Upper lobe of left lung (tissue), 6 donors: ENCODE measurements at regions not wholly inside any gene's neighbourhood (a gene's known extent, or its start where the extent isn't known, plus 50 kb on each side); places are given as distances from the start of the nearest gene placed in this dataset.

Source experiments
- ATAC-seq, 2 donors: fragments of 200-7000 bp; cut with Tn5 transposase; one replicate each; pipeline ENCODE4 v1.9.1; 2022; ENCODE audit warnings: mild to moderate bottlenecking in 2 of 2, moderate library complexity in 2 of 2; ENCODE audit not compliant: low FRiP score in 2 of 2
- DNase-seq, 2 donors: peaks; one replicate each; pipeline ENCODE4 v3.0.0-alpha.2; 2019 to 2020
- H3K27ac ChIP-seq, 4 donors: fragments of 200-600 bp; sonication (generic); one replicate each; pipeline ENCODE4 v1.5.1; 2016 to 2019
- H3K27me3 ChIP-seq, 4 donors: fragments of 200-600 bp; sonication (generic); one replicate each; pipeline ENCODE4 v1.5.1; 2017 to 2019
- H3K36me3 ChIP-seq, 4 donors: fragments of 200-600 bp; sonication (generic); one replicate each; pipeline ENCODE4 v1.5.1; 2016 to 2019
- H3K4me1 ChIP-seq, 4 donors: fragments of 200-600 bp; sonication (generic); one replicate each; pipeline ENCODE4 v1.5.1; 2018 to 2019
- H3K4me3 ChIP-seq, 4 donors: fragments of 200-600 bp; sonication (generic); one replicate each; pipeline ENCODE4 v1.5.1; 2017 to 2019; ENCODE audit warnings: mild to moderate bottlenecking in 2 of 4, moderate library complexity in 1 of 4
- H3K9me3 ChIP-seq, 4 donors: fragments of 200-600 bp; sonication (generic); one replicate each; pipeline ENCODE4 v1.5.1; 2018 to 2019
- EP300 ChIP-seq, 4 donors: sonication (generic); formaldehyde crosslinking; IDR thresholded peaks; one replicate each; pipeline ENCODE4 v1.5.1; 2017; ENCODE audit warnings: antibody characterized with exemption in 4 of 4, control low read depth in 2 of 4
- POLR2A ChIP-seq, 4 donors: fragments of 450-650 bp; IDR thresholded peaks; one replicate each; pipeline ENCODE4 v1.5.1; 2016 to 2017; ENCODE audit warnings: antibody characterized with exemption in 4 of 4, mild to moderate bottlenecking in 2 of 4
- POLR2AphosphoS5 ChIP-seq, 2 donors: sonication (generic); formaldehyde crosslinking; IDR thresholded peaks; one replicate each; pipeline ENCODE4 v1.5.1; 2017; ENCODE audit warnings: antibody characterized with exemption in 2 of 2
- WGBS, 2 donors: methylation state at CpG; one replicate each; pipeline ENCODE4 v1.1.5; 2017 to 2018; 5-methylcytosine and 5-hydroxymethylcytosine counted together
- TF ChIP-seq, protein P1 (sequence below), 6 experiments: fragments of 450-650 bp in 4 of 6; fragments of 200-600 bp in 2 of 6; sonication (generic) in 2 of 6; IDR thresholded peaks; one replicate each; pipeline ENCODE4 v1.5.1; 2016 to 2019; ENCODE audit warnings: antibody characterized with exemption in 6 of 6
- donor health status: DM: no; HTN: no; CAD: no; lungs with moderate emphysema.
- donor health status: DM: no; HTN: yes; CAD: no; lungs with severe emphysema.

DNA sequence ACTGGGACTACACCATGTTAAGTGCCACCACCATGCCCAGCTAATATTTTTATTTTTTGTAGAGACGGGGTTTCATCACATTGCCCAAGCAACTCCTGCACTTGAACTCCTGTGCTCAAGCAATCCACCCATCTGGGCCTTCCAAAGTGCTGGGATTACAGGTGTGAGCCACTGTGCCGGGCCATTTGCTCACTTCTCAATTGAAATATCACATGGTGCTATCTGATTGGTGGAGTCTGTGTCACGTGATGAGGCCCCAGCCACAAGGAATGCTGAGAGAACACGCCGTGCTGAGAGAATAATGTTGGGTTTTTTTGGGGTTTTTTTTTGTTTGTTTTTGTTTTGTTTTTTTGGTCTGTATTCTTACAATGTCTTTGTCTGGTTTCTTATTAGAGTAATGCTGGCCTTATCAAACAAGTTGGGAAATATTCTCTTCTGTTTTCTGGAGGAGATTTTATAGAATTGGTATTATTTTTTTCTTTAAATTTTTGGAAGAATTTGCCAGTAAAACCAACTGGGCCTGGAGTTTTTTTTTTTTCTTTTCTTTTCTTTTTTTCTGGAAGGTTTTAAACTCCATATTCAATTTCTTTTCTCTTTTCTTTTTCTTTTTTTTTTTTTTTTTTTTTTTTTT, 183.2 kb upstream of the KCNG1 start:
- H3K36me3 ChIP-seq: no peaks in the 10 kb centered on the region
- WGBS, 2 donors: 83 to 85% methylated on average over 5 of the region's 5 CpGs
- DNase-seq (no peak), ATAC-seq (no peak)
- no peak overlapping the region for H3K27ac ChIP-seq
- no peaks in the 10 kb centered on the region for H3K4me1 ChIP-seq
- H3K27me3 ChIP-seq: no peaks in the 10 kb centered on the region
- no peaks in the 10 kb centered on the region for H3K9me3 ChIP-seq
- no peak overlapping the region for H3K4me3 ChIP-seq
- TF ChIP-seq, protein P1, sequence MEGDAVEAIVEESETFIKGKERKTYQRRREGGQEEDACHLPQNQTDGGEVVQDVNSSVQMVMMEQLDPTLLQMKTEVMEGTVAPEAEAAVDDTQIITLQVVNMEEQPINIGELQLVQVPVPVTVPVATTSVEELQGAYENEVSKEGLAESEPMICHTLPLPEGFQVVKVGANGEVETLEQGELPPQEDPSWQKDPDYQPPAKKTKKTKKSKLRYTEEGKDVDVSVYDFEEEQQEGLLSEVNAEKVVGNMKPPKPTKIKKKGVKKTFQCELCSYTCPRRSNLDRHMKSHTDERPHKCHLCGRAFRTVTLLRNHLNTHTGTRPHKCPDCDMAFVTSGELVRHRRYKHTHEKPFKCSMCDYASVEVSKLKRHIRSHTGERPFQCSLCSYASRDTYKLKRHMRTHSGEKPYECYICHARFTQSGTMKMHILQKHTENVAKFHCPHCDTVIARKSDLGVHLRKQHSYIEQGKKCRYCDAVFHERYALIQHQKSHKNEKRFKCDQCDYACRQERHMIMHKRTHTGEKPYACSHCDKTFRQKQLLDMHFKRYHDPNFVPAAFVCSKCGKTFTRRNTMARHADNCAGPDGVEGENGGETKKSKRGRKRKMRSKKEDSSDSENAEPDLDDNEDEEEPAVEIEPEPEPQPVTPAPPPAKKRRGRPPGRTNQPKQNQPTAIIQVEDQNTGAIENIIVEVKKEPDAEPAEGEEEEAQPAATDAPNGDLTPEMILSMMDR (IDR thresholded peaks at IDR 0.05): no peak
- TF ChIP-seq EP300 (IDR thresholded peaks at IDR 0.05) (no peak), POLR2AphosphoS5 (IDR thresholded peaks at IDR 0.05) (no peak), POLR2A (IDR thresholded peaks at IDR 0.05) (no peak)

DNA sequence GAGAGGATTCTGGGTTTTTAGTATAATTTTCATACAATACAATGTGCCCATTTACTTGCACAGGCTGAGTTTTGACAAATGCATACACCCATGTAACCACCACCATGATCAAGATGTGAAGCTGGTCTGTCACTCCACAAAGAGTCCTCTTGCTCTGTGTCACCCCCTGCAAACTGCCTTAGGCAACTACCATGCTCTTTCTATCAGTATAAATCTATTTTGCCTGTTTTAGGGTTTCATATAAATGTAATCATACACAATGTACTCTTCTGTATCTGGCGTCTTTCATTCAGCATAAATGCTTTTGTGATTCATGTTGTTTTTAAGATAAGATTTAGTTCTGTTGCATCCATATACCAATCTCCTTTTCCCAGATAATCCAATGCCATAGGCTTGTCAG, 181.9 kb upstream of the KCNG1 start:
- Histone ChIP-seq H3K27me3 (no peaks in the 10 kb centered on the region), H3K36me3 (no peaks in the 10 kb centered on the region), H3K4me1 (no peaks in the 10 kb centered on the region), H3K9me3 (no peaks in the 10 kb centered on the region), H3K27ac (no peak overlapping the region), H3K4me3 (no peak overlapping the region)
- TF ChIP-seq POLR2AphosphoS5 (IDR thresholded peaks at IDR 0.05): no peak
- TF ChIP-seq POLR2A (IDR thresholded peaks at IDR 0.05): no peak
- no peak for TF ChIP-seq EP300 (IDR thresholded peaks at IDR 0.05)
- TF ChIP-seq, protein P1 (IDR thresholded peaks at IDR 0.05): no peak
- DNase-seq (no peak), ATAC-seq (no peak)
- 63 to 66% methylated on average over 1 of the region's 1 CpG for WGBS, 2 donors

DNA sequence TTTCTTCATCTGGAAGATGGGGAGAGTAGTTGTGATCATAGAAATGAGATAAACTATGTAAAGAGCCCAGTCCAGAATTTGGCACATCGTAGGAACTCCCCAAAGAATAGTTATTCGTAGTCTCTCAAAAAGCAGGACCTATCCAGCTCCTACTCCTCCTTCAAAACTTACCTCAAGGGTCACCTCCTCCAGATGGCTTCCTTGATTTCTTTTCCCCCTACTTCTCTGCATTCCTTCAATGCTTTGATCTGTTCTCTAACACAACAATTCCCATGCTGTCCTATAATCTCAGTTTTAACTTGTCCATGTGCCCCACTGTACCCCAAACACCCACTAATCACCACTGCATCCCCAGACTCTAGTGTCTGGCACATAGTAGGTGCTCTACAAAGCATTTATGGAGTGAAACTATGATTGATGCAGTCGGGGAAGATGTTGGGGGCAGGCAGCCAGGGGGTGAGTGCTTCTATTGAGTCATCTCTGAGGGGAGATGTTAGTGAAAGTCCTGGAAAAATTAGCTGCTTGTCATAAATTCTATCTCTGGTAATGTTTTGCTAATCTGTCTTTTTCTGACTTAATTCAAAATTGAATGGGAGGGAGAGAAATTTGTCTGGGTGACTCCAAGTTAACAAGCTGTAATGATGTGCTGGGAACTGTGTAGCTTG, 181.3 kb upstream of the KCNG1 start:
- no peak for TF ChIP-seq EP300 (IDR thresholded peaks at IDR 0.05)
- no peak for TF ChIP-seq POLR2AphosphoS5 (IDR thresholded peaks at IDR 0.05)
- H3K27ac ChIP-seq: no peak overlapping the region
- no peak for ATAC-seq

DNA sequence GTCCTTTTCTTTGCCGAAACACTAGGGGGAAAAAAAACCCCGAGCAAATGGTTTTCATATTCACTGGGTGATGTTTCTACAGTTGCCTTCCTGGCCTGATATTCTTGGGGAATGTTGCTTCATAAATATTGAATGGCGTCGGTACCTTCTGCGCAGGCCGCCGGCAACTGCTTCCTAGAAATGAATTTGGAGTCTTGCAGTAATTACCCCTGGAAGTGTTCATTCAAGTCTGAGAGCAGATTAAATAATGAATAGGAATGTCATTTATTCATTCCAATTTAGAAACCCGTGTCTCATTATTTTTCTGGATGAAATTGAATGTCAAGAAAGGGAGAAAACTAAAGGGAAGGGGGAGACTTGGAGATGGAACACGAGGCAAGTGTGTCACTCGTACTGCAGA, 179.4 kb upstream of the KCNG1 start:
- Histone ChIP-seq H3K9me3 (no peaks in the 10 kb centered on the region), H3K27ac (no peak overlapping the region), H3K4me3 (no peak overlapping the region), H3K36me3 (no peaks in the 10 kb centered on the region), H3K4me1 (no peaks in the 10 kb centered on the region), H3K27me3 (no peaks in the 10 kb centered on the region)
- ATAC-seq: no peak
- DNase-seq: no peak
- WGBS, 2 donors: 83 to 88% methylated on average over 10 of the region's 10 CpGs
- TF ChIP-seq POLR2AphosphoS5 (IDR thresholded peaks at IDR 0.05): no peak
- TF ChIP-seq EP300 (IDR thresholded peaks at IDR 0.05): no peak
- no peak for TF ChIP-seq POLR2A (IDR thresholded peaks at IDR 0.05)
- TF ChIP-seq, protein P1 (IDR thresholded peaks at IDR 0.05): no peak

More for the DNA sequence above, 181.3 kb upstream of the KCNG1 start:
- DNase-seq: no peak
- no peak overlapping the region for H3K4me3 ChIP-seq
- no peaks in the 10 kb centered on the region for H3K36me3 ChIP-seq
- no peaks in the 10 kb centered on the region for H3K27me3 ChIP-seq
- H3K9me3 ChIP-seq: no peaks in the 10 kb centered on the region
- H3K4me1 ChIP-seq: no peaks in the 10 kb centered on the region
- WGBS, 2 donors: 50 to 75% methylated on average over 3 of the region's 3 CpGs

DNA sequence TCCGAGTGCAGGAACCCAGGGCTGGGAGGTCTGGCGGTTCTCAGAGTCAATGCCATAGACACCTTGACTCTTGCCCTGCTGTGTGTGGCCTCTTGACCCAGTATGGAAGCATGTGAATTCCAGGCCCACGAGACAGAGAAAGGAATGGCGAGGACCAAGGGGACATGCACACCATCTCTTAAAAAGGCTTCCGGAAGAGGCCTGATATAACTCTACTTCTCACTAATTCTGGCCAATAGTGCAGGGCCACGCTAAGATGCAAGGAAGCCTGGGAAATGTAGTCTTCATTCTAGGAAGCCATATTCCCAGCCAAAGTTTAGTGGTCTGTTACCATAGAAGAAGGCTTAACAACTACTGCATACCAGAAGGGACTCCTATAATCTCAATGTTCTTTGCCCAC, 177.0 kb upstream of the KCNG1 start:
- H3K4me3 ChIP-seq: no peak overlapping the region
- TF ChIP-seq POLR2A (IDR thresholded peaks at IDR 0.05) (no peak), EP300 (IDR thresholded peaks at IDR 0.05) (no peak), POLR2AphosphoS5 (IDR thresholded peaks at IDR 0.05) (no peak)
- TF ChIP-seq, protein P1 (IDR thresholded peaks at IDR 0.05): no peak
- 80 to 92% methylated on average over 6 of the region's 6 CpGs for WGBS, 2 donors
- no peaks in the 10 kb centered on the region for H3K9me3 ChIP-seq
- H3K27me3 ChIP-seq: no peaks in the 10 kb centered on the region
- H3K36me3 ChIP-seq: no peaks in the 10 kb centered on the region
- ATAC-seq (no peak), DNase-seq (no peak)
- H3K4me1 ChIP-seq: no peaks in the 10 kb centered on the region
- H3K27ac ChIP-seq: no peak overlapping the region
